Liver (tissue), 8 donors: ENCODE measurements at regions not wholly inside any gene's neighbourhood (a gene's known extent, or its start where the extent isn't known, plus 50 kb on each side); places are given as distances from the start of the nearest gene placed in this dataset.
"Not testable (repeated sequence)": the region's sequence is repeated elsewhere in the genome, so short reads cannot be mapped to it uniquely, and the experiment has no call there.

Experiments used
- DNase-seq: peaks from one replicate; pipeline ENCODE4 v3.0.0-alpha.2; 2017; ENCODE audit warnings: low spot score
- H3K27ac ChIP-seq, 2 donors: one replicate each; pipeline ENCODE4 v1.7.0; 2013; ENCODE audit warnings: inconsistent platforms in 2 of 2, low read length in 2 of 2, control low read depth in 1 of 2, low read depth in 1 of 2, mild to moderate bottlenecking in 1 of 2
- H3K27me3 ChIP-seq, 4 donors: one replicate each; pipeline versions ENCODE4 v1.6.1 to v1.7.0; 2013; ENCODE audit warnings: low read length in 3 of 4, inconsistent platforms in 1 of 4, mild to moderate bottlenecking in 1 of 4, moderate library complexity in 1 of 4; ENCODE audit not compliant: control insufficient read depth in 4 of 4, insufficient read depth in 4 of 4
- H3K36me3 ChIP-seq, 4 donors: one replicate each; pipeline versions ENCODE4 v1.6.1 to v1.7.0; 2013; ENCODE audit warnings: low read length in 3 of 4, mild to moderate bottlenecking in 3 of 4, low read depth in 1 of 4, moderate library complexity in 1 of 4; ENCODE audit not compliant: control insufficient read depth in 4 of 4, insufficient read depth in 3 of 4
- H3K4me1 ChIP-seq, 4 donors: one replicate each; pipeline versions ENCODE4 v1.6.1 to v1.7.0; 2013; ENCODE audit warnings: low read length in 3 of 4, mild to moderate bottlenecking in 3 of 4, moderate library complexity in 1 of 4; ENCODE audit not compliant: control insufficient read depth in 4 of 4, insufficient read depth in 4 of 4
- H3K4me3 ChIP-seq, 3 donors: one replicate each; pipeline versions ENCODE4 v1.6.1 to v1.7.0; 2013; ENCODE audit warnings: low read length in 3 of 3, control low read depth in 1 of 3, low read depth in 1 of 3, mild to moderate bottlenecking in 1 of 3
- H3K9ac ChIP-seq, 2 donors: one replicate each; pipeline ENCODE4 v1.7.0; 2013; ENCODE audit warnings: low read length in 2 of 2, mild to moderate bottlenecking in 2 of 2, moderate library complexity in 2 of 2, control low read depth in 1 of 2, low read depth in 1 of 2
- H3K9me3 ChIP-seq, 4 donors: one replicate each; pipeline versions ENCODE4 v1.6.1 to v1.7.0; 2013; ENCODE audit warnings: low read length in 3 of 4; ENCODE audit not compliant: control insufficient read depth in 4 of 4
- ATF3 ChIP-seq: IDR thresholded peaks from 2 replicates; pipeline ENCODE4 v1.6.1; 2016; ENCODE audit warnings: antibody characterized with exemption
- CTCF ChIP-seq: fragments of 150-350 bp; IDR thresholded peaks from 2 replicates; pipeline ENCODE4 v1.5.1; 2017; ENCODE audit warnings: improper control_type of control experiment, low read depth, low read length; ENCODE audit not compliant: missing input control
- FOXA1 ChIP-seq: IDR thresholded peaks from 2 replicates; pipeline ENCODE4 v1.6.1; 2016; ENCODE audit warnings: antibody characterized with exemption
- FOXA2 ChIP-seq: IDR thresholded peaks from 2 replicates; pipeline ENCODE4 v1.6.1; 2016; ENCODE audit warnings: antibody characterized with exemption
- HNF4A ChIP-seq, 2 donors: conservative IDR thresholded peaks; 2 replicates each; pipeline ENCODE4 v1.6.1; 2016; ENCODE audit warnings: antibody characterized with exemption in 2 of 2, mild to moderate bottlenecking in 2 of 2
- HNF4G ChIP-seq: IDR thresholded peaks from 2 replicates; pipeline ENCODE4 v1.6.1; 2016; ENCODE audit warnings: antibody characterized with exemption
- JUND ChIP-seq, 2 donors: IDR thresholded peaks; 2 replicates each; pipeline ENCODE4 v1.6.1; 2016; ENCODE audit warnings: antibody characterized with exemption in 2 of 2
- MAX ChIP-seq: IDR thresholded peaks from 2 replicates; pipeline ENCODE4 v1.6.1; 2016; ENCODE audit warnings: antibody characterized with exemption
- NR2F2 ChIP-seq: IDR thresholded peaks from 2 replicates; pipeline ENCODE4 v1.6.1; 2016; ENCODE audit warnings: antibody characterized with exemption
- RAD21 ChIP-seq, 2 donors: IDR thresholded peaks; 2 replicates each; pipeline ENCODE4 v1.6.1; 2016; ENCODE audit warnings: antibody characterized with exemption in 2 of 2, mild to moderate bottlenecking in 2 of 2
- REST ChIP-seq: IDR thresholded peaks from 2 replicates; pipeline ENCODE4 v1.6.1; 2016; ENCODE audit warnings: antibody characterized with exemption, mild to moderate bottlenecking
- RXRA ChIP-seq, 2 donors: IDR thresholded peaks; 2 replicates each; pipeline ENCODE4 v1.6.1; 2017 to 2018; ENCODE audit warnings: antibody characterized with exemption in 2 of 2, mild to moderate bottlenecking in 1 of 2
- TAF1 ChIP-seq: conservative IDR thresholded peaks from 2 replicates; pipeline ENCODE4 v1.6.1; 2016; ENCODE audit warnings: antibody characterized with exemption, mild to moderate bottlenecking
- ZBTB33 ChIP-seq: IDR thresholded peaks from 2 replicates; pipeline ENCODE4 v1.6.1; 2016; ENCODE audit warnings: antibody characterized with exemption
- WGBS: extraction: QIAGEN DNeasy Blood & Tissue Kit; methylation state at CpG from one replicate; pipeline ENCODE4 v1.1.7; 2013; 5-methylcytosine and 5-hydroxymethylcytosine counted together
- donor health status: healthy.
- donor health status: healthy.
- donor health status: healthy.
- donor health status: healthy.
- donor health status: healthy.

GRCh38 chr5:17415321-17415758 lies 82.7 kb upstream of the TAF11L2 start (continued):
- TF ChIP-seq CTCF (no peak), FOXA1 (no peak), ATF3 (no peak), NR2F2 (no peak), FOXA2 (no peak)

GRCh38 chr5:17416374-17416773 lies 81.7 kb upstream of the TAF11L2 start:
- H3K27me3 ChIP-seq, H3K4me1 ChIP-seq, H3K9me3 ChIP-seq, DNase-seq, H3K9ac ChIP-seq, H3K36me3 ChIP-seq, H3K4me3 ChIP-seq, H3K27ac ChIP-seq: not testable (repeated sequence)
- WGBS: 78% methylated on average over 3 of the region's 4 CpGs

- no peak for DNase-seq
- no peak overlapping the region for H3K4me3 ChIP-seq
Measured at GRCh38 chr5:17424674-17425073, 73.4 kb upstream of the TAF11L2 start.

More at GRCh38 chr5:17424674-17425073, 73.4 kb upstream of the TAF11L2 start:
- H3K9me3 ChIP-seq: no peaks in the 10 kb centered on the region
- H3K36me3 ChIP-seq: no peaks in the 10 kb centered on the region
- H3K27ac ChIP-seq: no peak overlapping the region
- H3K9ac ChIP-seq: no peak overlapping the region
- no peaks in the 10 kb centered on the region for H3K4me1 ChIP-seq
- TF ChIP-seq TAF1 (no peak), ZBTB33 (no peak), JUND (IDR thresholded peaks at IDR 0.05) (no peak), RXRA (IDR thresholded peaks at IDR 0.05) (no peak), HNF4A (conservative IDR thresholded peaks at IDR 0.05) (no peak), FOXA2 (no peak), REST (no peak), RAD21 (IDR thresholded peaks at IDR 0.05) (no peak), HNF4G (no peak), CTCF (no peak), FOXA1 (no peak), MAX (no peak)
- 78% methylated on average over 12 of the region's 12 CpGs for WGBS
- no peaks in the 10 kb centered on the region for H3K27me3 ChIP-seq
